ENCODE measurements at regions not wholly inside any gene's neighbourhood (a gene's known extent, or its start where the extent isn't known, plus 50 kb on each side); places are given as distances from the start of the nearest gene placed in this dataset.

DNA sequence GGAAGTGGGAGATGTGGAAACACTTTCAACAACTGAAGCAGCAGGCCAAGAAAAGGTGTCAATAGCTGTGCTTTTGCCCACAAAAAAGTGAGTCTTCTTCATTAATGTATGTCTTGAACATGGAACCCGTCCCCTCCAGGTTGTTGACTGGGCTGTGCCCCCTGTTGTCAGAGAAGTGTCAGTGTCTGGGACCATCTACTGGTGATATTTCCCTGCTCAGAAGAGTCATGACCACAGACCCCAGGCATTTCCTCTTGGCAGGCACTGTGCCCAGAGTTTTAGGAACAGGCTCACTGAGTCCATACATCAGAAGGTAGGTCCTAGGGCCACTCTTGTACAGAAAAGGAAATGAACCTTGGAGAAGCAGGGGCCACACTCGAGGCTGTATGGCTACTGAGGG, 54.8 kb upstream of the LARS2 start:
- TF ChIP-seq, protein P1, sequence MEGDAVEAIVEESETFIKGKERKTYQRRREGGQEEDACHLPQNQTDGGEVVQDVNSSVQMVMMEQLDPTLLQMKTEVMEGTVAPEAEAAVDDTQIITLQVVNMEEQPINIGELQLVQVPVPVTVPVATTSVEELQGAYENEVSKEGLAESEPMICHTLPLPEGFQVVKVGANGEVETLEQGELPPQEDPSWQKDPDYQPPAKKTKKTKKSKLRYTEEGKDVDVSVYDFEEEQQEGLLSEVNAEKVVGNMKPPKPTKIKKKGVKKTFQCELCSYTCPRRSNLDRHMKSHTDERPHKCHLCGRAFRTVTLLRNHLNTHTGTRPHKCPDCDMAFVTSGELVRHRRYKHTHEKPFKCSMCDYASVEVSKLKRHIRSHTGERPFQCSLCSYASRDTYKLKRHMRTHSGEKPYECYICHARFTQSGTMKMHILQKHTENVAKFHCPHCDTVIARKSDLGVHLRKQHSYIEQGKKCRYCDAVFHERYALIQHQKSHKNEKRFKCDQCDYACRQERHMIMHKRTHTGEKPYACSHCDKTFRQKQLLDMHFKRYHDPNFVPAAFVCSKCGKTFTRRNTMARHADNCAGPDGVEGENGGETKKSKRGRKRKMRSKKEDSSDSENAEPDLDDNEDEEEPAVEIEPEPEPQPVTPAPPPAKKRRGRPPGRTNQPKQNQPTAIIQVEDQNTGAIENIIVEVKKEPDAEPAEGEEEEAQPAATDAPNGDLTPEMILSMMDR (IDR thresholded peaks at IDR 0.05) = no peak
- intact Hi-C loops (cut with DNase I) = no loop called here
- H3K27ac ChIP-seq = no peak overlapping the region
- DNase-seq (no peak), ATAC-seq (no peak)
- H3K9me3 ChIP-seq = no peaks in the 10 kb centered on the region
- no peaks in the 10 kb centered on the region for H3K36me3 ChIP-seq
- H3K4me3 ChIP-seq = no peak overlapping the region
- peaks cover 0 to 14% of the 10 kb centered on the region in 2 donors for H3K27me3 ChIP-seq
- no peaks in the 10 kb centered on the region for H3K4me1 ChIP-seq

DNA sequence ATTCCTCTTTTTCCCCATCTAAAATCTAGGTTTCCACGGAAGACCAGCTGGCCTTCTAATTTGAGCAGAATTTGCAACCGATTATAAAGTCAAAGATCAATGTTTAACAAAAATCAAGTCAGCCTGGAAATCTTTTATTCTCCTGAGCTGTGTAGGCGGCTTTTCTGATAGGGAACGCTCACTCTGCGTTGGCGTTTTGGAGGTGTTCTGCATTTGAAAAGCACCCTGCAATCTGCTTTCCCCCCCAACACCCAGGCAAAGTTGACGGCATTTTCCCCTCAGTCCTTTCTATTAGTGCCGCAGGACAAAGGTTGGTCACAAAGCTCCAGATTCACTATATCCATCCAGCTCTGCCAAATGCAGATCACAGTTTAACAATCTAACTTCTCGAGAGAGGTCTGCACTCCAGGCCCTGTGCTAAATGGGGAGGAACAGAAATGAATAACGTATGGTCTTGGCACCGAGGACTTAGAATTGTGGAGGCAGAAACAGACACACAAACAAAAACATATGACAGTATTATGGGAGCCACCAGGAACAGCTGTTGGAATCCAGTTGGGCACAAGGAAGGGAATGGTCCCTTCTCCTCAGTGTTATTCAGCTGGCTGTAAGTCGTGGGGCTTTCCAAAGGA, 50.4 kb upstream of the LARS2 start:
- DNase-seq = peak in 1 of 4 donors; percentile 11
- no peak for ATAC-seq
- no peak overlapping the region for H3K4me3 ChIP-seq
- H3K27ac ChIP-seq = no peak overlapping the region
- peaks cover 0 to 6% of the 10 kb centered on the region in 2 donors for H3K27me3 ChIP-seq
- intact Hi-C loops (cut with DNase I) = no loop called here
- no peaks in the 10 kb centered on the region for H3K36me3 ChIP-seq
- TF ChIP-seq, protein P1 (IDR thresholded peaks at IDR 0.05) = no peak
- H3K9me3 ChIP-seq = no peaks in the 10 kb centered on the region
- H3K4me1 ChIP-seq = no peaks in the 10 kb centered on the region
